ENCODE measurements at regions not wholly inside any gene's neighbourhood (a gene's known extent, or its start where the extent isn't known, plus 50 kb on each side); places are given as distances from the start of the nearest gene placed in this dataset.

DNA sequence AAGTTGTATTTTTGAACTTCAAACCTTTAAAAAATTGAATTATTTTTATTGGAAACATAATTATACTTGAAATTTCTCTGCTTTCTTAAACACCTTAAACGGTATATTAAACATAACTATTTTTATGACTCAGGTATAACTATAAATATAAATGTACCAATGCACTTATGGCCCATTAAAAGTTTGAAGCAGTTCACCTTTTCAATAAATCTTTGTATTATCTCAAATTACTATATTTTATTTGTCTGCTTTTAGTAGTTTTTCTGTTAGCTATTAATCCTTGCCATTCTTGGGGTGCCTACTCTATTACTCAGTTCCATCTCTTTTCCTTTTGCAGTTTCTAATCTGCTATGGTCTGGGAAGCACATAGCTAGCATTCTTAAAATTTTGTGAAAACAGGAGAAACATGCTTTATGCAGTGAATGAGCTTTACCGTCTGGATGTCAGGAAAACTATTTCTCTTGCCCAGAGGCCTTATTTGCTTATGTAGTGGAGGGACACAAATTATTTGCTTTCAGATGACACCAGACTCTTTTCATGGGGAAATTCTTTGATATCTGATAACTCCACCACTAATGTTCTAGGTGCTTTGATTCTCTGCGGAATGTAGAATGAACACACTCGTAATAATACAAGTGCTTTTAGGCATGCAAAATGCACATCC is 378.9 kb upstream of the CITED2 start:
- TF ChIP-seq EZH2 (IDR thresholded peaks at IDR 0.05; ENCODE audit: insufficient read depth, poor library complexity, severe bottlenecking) (no peak), EZH2phosphoT487 (IDR thresholded peaks at IDR 0.05; ENCODE audit: insufficient read depth, low read depth) (no peak)

Measured in GM23248 (cell line).